ENCODE measurements at regions not wholly inside any gene's neighbourhood (a gene's known extent, or its start where the extent isn't known, plus 50 kb on each side); places are given as distances from the start of the nearest gene placed in this dataset.

DNA sequence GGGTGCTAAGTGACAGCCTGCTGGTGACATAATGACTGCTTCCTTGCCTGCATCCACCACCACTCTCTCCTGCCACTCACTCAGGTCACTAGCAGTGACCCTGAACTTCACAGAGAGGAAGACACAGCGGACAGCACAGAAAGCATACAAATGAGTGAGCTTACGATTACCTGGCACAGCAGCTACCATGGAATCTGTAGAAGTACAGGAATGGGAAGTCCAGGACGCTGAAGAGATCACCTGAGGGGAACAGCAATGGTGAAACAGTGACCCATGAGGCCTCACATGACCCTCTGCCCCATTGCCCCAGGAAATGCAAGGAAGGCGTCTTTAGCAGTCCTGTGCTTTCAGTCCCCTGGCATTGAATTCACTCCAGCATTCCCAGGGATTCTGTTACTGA, 96.7 kb upstream of the RIOK3 start:
- no peaks in the 10 kb centered on the region for H3K9me3 ChIP-seq (ENCODE audit: low read depth)
- 93 to 94% methylated on average over 4 of the region's 4 CpGs for WGBS, 2 experiments (ENCODE audit: low coverage in 1 of 2, low lambda C conversion rate in 2 of 2, missing lambda C conversion rate in 2 of 2)
- no peak overlapping the region for H3K4me3 ChIP-seq
- in situ Hi-C loops (cut with MboI): loop anchor here (10.0 kb wide), 2 partner anchors 122 to 222 kb away; partner anchors contain the start of gene CABLES1
- TF ChIP-seq EZH2 (IDR thresholded peaks at IDR 0.05; ENCODE audit: insufficient read depth, poor library complexity, severe bottlenecking) (no peak), EZH2phosphoT487 (IDR thresholded peaks at IDR 0.05; ENCODE audit: insufficient read depth, low read depth) (no peak)
- no peak overlapping the region for H3K27ac ChIP-seq
- H3K4me1 ChIP-seq (ENCODE audit: insufficient read depth): peaks cover 36% of the 10 kb centered on the region
- H3K9ac ChIP-seq: no peak overlapping the region
- no peak for DNase-seq
- no peak overlapping the region for H2AFZ ChIP-seq
- H3K27me3 ChIP-seq (replicated peaks; ENCODE audit: insufficient read depth): no peaks in the 10 kb centered on the region
- H3K4me2 ChIP-seq (ENCODE audit: unreplicated experiment): peak overlapping the region; percentile 19
- H3K36me3 ChIP-seq (ENCODE audit: low read depth): no peaks in the 10 kb centered on the region
- no peaks in the 10 kb centered on the region for H3K9me2 ChIP-seq (ENCODE audit: insufficient read depth)
- no peaks in the 10 kb centered on the region for H4K20me1 ChIP-seq (ENCODE audit: insufficient read depth)
- H3F3A ChIP-seq (ENCODE audit: insufficient read depth): peaks cover 20% of the 10 kb centered on the region
- no peaks in the 10 kb centered on the region for H3K79me2 ChIP-seq (ENCODE audit: insufficient read depth)

DNA sequence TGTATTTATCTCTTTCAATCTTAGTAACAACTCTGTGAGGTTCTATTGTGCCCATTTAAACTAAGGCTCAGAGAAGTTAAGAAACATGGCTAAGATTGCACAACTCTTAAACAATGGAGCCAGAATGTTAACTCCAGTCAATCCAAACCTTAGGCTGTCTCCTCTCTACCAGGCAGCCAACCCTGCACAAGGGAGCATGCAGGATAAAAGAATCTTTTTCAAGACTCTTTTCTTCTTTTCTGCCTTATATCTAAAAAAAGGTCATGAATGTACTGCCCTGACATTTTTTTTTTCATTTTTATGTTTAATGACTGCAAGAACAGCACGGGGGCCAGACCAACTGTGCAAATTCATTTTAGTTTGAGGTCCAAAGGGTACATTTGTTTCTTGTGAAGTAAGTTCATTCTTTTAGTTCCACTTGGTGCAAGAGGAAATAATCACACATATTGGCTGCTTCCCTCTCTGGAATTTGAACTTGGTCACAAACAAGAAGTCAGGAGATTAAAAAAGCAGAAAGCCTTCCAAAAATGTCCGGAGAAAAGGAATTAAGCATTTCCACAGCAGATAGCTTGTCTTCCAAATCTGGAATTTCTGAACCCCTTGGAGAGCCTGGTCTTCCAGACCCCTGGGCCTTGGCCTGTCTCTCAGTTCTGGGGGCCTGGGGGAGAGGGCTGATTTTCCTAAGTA, 96.0 kb upstream of the RIOK3 start:
- no peaks in the 10 kb centered on the region for H3K9me2 ChIP-seq (ENCODE audit: insufficient read depth)
- H3K9ac ChIP-seq: no peak overlapping the region
- 20 to 21% methylated on average over 2 of the region's 2 CpGs for WGBS, 2 experiments (ENCODE audit: low coverage in 1 of 2, low lambda C conversion rate in 2 of 2, missing lambda C conversion rate in 2 of 2)
- H3K36me3 ChIP-seq (ENCODE audit: low read depth): no peaks in the 10 kb centered on the region
- peak overlapping the region; percentile 19 for H3K4me2 ChIP-seq (ENCODE audit: unreplicated experiment)
- H3K4me1 ChIP-seq (ENCODE audit: insufficient read depth): peaks cover 36% of the 10 kb centered on the region
- H3F3A ChIP-seq (ENCODE audit: insufficient read depth): peaks cover 20% of the 10 kb centered on the region
- DNase-seq: peak; percentile 54
- no peaks in the 10 kb centered on the region for H4K20me1 ChIP-seq (ENCODE audit: insufficient read depth)
- no peak overlapping the region for H3K4me3 ChIP-seq
- no peak for TF ChIP-seq EZH2phosphoT487 (IDR thresholded peaks at IDR 0.05; ENCODE audit: insufficient read depth, low read depth)
- TF ChIP-seq EZH2 (IDR thresholded peaks at IDR 0.05; ENCODE audit: insufficient read depth, poor library complexity, severe bottlenecking): no peak
- peak overlapping the region; percentile 27; the same call in 1 of the 2 replicates for H2AFZ ChIP-seq
- peak overlapping the region; percentile 40 for H3K27ac ChIP-seq
- no peaks in the 10 kb centered on the region for H3K79me2 ChIP-seq (ENCODE audit: insufficient read depth)
- no peaks in the 10 kb centered on the region for H3K9me3 ChIP-seq (ENCODE audit: low read depth)
- in situ Hi-C loops (cut with MboI): loop anchor here (10.0 kb wide), 2 partner anchors 122 to 222 kb away; partner anchors contain the start of gene CABLES1
- no peaks in the 10 kb centered on the region for H3K27me3 ChIP-seq (replicated peaks; ENCODE audit: insufficient read depth)

DNA sequence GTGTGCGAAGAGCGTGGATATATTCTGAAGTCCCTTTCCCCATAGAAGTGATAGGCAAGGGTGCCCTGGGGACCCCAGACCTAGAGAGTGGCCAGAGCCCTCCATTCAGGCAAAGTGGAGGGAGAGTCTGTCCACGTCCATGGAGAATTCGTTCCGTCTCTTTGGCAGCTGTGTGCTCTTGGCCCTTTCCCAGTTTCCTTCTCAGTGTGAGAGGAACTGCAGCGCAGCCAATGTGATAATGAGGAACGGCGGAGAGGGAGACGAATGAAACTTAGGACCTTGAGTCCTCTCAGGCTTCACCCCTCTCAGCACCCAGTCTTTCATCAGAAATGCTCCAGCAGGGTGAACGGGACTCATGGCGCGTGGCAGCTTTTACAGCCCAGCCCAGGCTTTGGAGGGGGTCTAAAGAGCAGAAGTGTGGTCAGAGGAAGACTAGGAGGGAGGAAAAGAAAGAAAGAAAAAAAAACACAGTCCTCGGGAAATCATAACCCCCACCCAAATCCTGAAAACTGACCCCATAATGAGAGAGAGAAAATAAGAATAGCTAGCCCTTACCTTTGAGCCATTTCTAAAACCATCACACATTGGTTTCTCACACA, 95.0 kb upstream of the RIOK3 start:
- Histone ChIP-seq H3K9me3 (ENCODE audit: low read depth) (no peaks in the 10 kb centered on the region), H3K9me2 (ENCODE audit: insufficient read depth) (no peaks in the 10 kb centered on the region), H3F3A (ENCODE audit: insufficient read depth) (peaks cover 20% of the 10 kb centered on the region), H3K9ac (no peak overlapping the region), H3K4me3 (no peak overlapping the region), H3K27me3 (replicated peaks; ENCODE audit: insufficient read depth) (no peaks in the 10 kb centered on the region), H3K27ac (peak overlapping the region; percentile 40; the same call in 1 of the 2 replicates), H3K4me1 (ENCODE audit: insufficient read depth) (peaks cover 36% of the 10 kb centered on the region), H3K79me2 (ENCODE audit: insufficient read depth) (no peaks in the 10 kb centered on the region), H3K36me3 (ENCODE audit: low read depth) (no peaks in the 10 kb centered on the region), H3K4me2 (ENCODE audit: unreplicated experiment) (peak overlapping the region; percentile 19), H4K20me1 (ENCODE audit: insufficient read depth) (no peaks in the 10 kb centered on the region), H2AFZ (peak overlapping the region; percentile 25; the same call in 1 of the 2 replicates)
- in situ Hi-C loops (cut with MboI): loop anchor here (10.0 kb wide), 2 partner anchors 123 to 223 kb away; partner anchors contain the start of gene CABLES1
- TF ChIP-seq EZH2phosphoT487 (IDR thresholded peaks at IDR 0.05; ENCODE audit: insufficient read depth, low read depth) (no peak), EZH2 (IDR thresholded peaks at IDR 0.05; ENCODE audit: insufficient read depth, poor library complexity, severe bottlenecking) (no peak)
- 59 to 69% methylated on average over 13 of the region's 13 CpGs for WGBS, 2 experiments (ENCODE audit: low coverage in 1 of 2, low lambda C conversion rate in 2 of 2, missing lambda C conversion rate in 2 of 2)
- DNase-seq: no peak

DNA sequence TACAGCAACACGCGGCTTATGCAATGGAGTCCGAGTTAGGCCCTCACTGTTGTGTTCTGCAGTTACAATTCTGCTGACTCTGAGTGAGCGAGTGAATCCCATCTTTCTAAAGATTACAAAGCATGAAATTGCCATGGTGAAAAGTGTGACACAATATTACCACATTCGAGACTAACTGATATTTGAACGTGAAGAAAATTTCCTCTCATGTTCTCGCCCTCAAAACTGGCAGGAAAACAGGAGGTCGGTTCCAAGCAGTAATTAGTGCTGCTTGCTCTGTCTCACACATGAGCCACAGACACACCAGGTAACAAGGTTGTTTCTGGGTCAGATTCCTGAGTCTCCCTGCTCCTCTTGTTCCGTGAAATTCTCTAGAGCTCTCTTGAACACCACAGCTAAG, 93.7 kb upstream of the RIOK3 start:
- Histone ChIP-seq H3K36me3 (ENCODE audit: low read depth) (no peaks in the 10 kb centered on the region), H4K20me1 (ENCODE audit: insufficient read depth) (no peaks in the 10 kb centered on the region), H3K4me2 (ENCODE audit: unreplicated experiment) (no peak overlapping the region), H3K79me2 (ENCODE audit: insufficient read depth) (no peaks in the 10 kb centered on the region), H3K9ac (no peak overlapping the region), H3K9me2 (ENCODE audit: insufficient read depth) (no peaks in the 10 kb centered on the region), H3K9me3 (ENCODE audit: low read depth) (no peaks in the 10 kb centered on the region), H3K27ac (no peak overlapping the region), H2AFZ (no peak overlapping the region), H3F3A (ENCODE audit: insufficient read depth) (peaks cover 20% of the 10 kb centered on the region), H3K27me3 (replicated peaks; ENCODE audit: insufficient read depth) (no peaks in the 10 kb centered on the region), H3K4me1 (ENCODE audit: insufficient read depth) (peaks cover 35% of the 10 kb centered on the region), H3K4me3 (no peak overlapping the region)
- no peak for DNase-seq
- TF ChIP-seq EZH2 (IDR thresholded peaks at IDR 0.05; ENCODE audit: insufficient read depth, poor library complexity, severe bottlenecking): no peak
- in situ Hi-C loops (cut with MboI): loop anchor here (10.0 kb wide), 2 partner anchors 125 to 225 kb away; partner anchors contain the start of gene CABLES1
- WGBS, 2 experiments (ENCODE audit: low coverage in 1 of 2, low lambda C conversion rate in 2 of 2, missing lambda C conversion rate in 2 of 2): 52 to 53% methylated on average over 9 of the region's 9 CpGs
